GM12872 (cell line): ENCODE measurements at regions not wholly inside any gene's neighbourhood (a gene's known extent, or its start where the extent isn't known, plus 50 kb on each side); places are given as distances from the start of the nearest gene placed in this dataset.
A peak's percentile ranks its signal among the peaks of the same experiment; 100 is the strongest.

Experiments
- CTCF ChIP-seq: IDR thresholded peaks from 3 replicates; pipeline ENCODE4 v1.5.1; 2011; ENCODE audit warnings: low read depth, mild to moderate bottlenecking, low read length, moderate library complexity; ENCODE audit not compliant: insufficient read depth

- TF ChIP-seq CTCF, result no peak
Observed at GRCh38 chr12:46921048-46921763, 95.4 kb upstream of the SLC38A4 start.

- TF ChIP-seq CTCF, result no peak
Observed at GRCh38 chr12:46921764-46922133, 96.0 kb upstream of the SLC38A4 start.

- TF ChIP-seq CTCF, result no peak
Observed at GRCh38 chr12:46926526-46926925, 100.7 kb upstream of the SLC38A4 start.

GRCh38 chr12:46930101-46930500 lies 104.3 kb upstream of the SLC38A4 start:
- TF ChIP-seq CTCF, result no peak

GRCh38 chr12:46933947-46934346 lies 108.2 kb upstream of the SLC38A4 start:
- TF ChIP-seq CTCF, result peak; percentile 40; the same call in 2 of the 3 replicates

- TF ChIP-seq CTCF, result no peak
Observed at GRCh38 chr12:46934374-46935111, 108.7 kb upstream of the SLC38A4 start.

GRCh38 chr12:46935271-46935847 lies 109.6 kb upstream of the SLC38A4 start:
- no peak for TF ChIP-seq CTCF
